Skin epidermis (tissue), 12 donors: ENCODE measurements at regions not wholly inside any gene's neighbourhood (a gene's known extent, or its start where the extent isn't known, plus 50 kb on each side); places are given as distances from the start of the nearest gene placed in this dataset.
"Not testable (repeated sequence)": the region's sequence is repeated elsewhere in the genome, so short reads cannot be mapped to it uniquely, and the experiment has no call there.

ENCODE experiments used
- H3K27ac ChIP-seq, 21 experiments: fragments of 200-600 bp; sonication (generic) in 11 of 21; one replicate each; pipeline ENCODE4 v1.5.0; 2020; ENCODE audit warnings: mild to moderate bottlenecking in 3 of 21, inconsistent platforms in 2 of 21, moderate library complexity in 2 of 21
- H3K4me3 ChIP-seq, 7 experiments: fragments of 200-600 bp; sonication (generic) in 2 of 7; one replicate each; pipeline ENCODE4 v1.5.0; 2020; ENCODE audit warnings: inconsistent platforms in 2 of 7, mild to moderate bottlenecking in 2 of 7, moderate library complexity in 1 of 7

DNA sequence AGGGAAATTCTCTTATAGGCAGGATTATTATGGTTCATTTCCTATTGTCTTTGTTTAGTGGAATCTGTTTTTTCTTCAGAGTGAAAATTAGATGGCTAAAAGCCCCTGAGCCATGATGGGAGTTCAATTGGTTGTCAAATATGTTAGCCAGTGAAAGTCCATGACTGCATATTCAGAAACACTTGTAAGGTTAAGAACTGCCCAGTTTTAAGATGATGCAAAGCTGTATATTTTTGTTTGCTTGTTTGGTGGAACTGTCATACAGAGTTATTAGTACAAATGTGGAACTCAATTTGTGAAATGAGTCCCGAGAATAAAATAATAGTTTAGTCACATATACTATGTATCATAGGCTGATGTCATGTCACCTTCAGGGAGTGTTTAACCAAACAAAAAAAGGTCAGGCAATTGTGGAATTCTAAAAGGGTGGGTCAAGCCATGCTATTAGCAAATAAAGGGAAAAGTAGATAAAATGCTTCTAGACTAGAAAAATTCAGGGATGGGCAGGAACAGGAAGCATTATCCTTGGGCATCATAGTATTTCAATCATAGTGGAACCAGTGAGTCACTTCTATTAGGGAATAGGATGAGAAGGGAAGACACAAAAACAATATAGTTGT lies 248.3 kb upstream of the SLITRK1 start:
- Histone ChIP-seq H3K27ac (no peak overlapping the region), H3K4me3 (no peak overlapping the region)

- H3K4me3 ChIP-seq, result no peak overlapping the region
- H3K27ac ChIP-seq, result no peak overlapping the region
These were observed 247.7 kb upstream of the SLITRK1 start for GRCh38 chr13:84129966-84130365.

DNA sequence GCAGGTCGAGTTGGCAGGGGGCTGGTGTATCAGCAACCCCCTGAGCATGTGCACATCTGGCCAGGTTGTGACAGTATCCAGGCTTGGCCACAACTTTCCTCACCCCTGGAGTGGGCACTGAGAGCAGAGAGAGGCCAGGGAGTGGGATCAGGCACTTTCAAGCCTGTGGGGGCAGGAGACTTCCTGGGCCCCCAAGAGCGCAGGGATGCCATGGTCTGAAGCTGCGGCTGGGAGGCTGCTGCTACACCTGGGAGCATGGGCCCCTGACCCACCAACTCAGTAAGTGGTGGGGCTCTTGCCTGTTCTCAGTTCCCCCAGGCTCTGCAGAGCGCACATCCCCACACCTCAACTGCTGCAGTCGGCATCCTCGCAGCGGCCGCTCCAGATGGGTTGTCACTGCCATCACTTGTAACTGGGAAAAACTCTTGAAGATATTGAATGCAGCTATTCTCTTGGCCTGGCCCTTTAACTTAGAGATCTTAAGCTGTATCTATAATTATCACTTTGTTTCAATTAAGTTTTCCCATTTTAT lies 245.4 kb upstream of the SLITRK1 start:
- H3K27ac ChIP-seq, result no peak overlapping the region
- no peak overlapping the region for H3K4me3 ChIP-seq

GRCh38 chr13:84126671-84127171 lies 244.4 kb upstream of the SLITRK1 start:
- no peak overlapping the region for H3K27ac ChIP-seq
- H3K4me3 ChIP-seq, result no peak overlapping the region

DNA sequence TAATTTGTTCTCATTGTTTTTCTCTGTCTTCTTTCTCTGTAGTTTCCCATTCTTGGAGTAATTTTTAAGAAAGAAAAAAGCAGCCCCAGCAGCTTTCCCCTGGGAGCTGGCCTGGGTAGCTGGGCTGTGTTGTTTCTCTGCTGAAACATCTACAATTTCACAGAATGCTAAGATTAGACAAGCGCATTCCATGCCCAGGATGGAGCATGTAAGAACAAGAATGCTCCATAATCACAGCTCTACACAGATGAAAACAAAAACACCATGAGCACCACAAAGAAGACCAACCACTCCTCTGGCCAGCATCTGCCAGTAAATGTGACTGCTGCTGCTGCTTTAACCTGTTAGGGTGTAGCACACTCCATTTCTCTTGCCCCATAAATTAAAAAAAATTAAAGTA lies 239.2 kb upstream of the SLITRK1 start:
- H3K27ac ChIP-seq, result no peak overlapping the region
- no peak overlapping the region for H3K4me3 ChIP-seq

- no peak overlapping the region for H3K4me3 ChIP-seq
These were observed 236.7 kb upstream of the SLITRK1 start for GRCh38 chr13:84118839-84119409.

DNA sequence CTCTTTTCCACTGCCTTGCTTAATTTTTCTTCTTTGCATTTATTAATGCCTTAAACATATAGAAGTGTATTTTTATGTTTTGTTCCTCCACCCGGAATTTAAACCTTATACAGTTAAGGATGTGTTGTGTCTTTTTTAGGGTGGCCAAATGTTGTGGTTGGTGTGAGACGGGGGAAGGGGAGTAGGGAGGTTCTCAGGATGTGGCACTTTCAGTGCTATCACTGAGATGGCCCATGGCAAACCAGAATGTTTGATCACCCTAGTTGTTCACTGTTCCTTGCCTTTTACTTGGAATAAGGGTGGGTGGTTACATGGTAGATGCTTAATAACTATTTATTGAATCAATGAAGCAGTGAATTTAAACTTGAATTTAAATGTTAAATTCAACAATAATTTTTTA lies 216.0 kb upstream of the SLITRK1 start:
- no peak overlapping the region for H3K27ac ChIP-seq
- no peak overlapping the region for H3K4me3 ChIP-seq

More at GRCh38 chr13:84118839-84119409, 236.7 kb upstream of the SLITRK1 start:
- no peak overlapping the region for H3K27ac ChIP-seq

- Histone ChIP-seq H3K4me3 (no peak overlapping the region), H3K27ac (no peak overlapping the region)
These were observed 214.9 kb upstream of the SLITRK1 start for GRCh38 chr13:84097148-84097547.

DNA sequence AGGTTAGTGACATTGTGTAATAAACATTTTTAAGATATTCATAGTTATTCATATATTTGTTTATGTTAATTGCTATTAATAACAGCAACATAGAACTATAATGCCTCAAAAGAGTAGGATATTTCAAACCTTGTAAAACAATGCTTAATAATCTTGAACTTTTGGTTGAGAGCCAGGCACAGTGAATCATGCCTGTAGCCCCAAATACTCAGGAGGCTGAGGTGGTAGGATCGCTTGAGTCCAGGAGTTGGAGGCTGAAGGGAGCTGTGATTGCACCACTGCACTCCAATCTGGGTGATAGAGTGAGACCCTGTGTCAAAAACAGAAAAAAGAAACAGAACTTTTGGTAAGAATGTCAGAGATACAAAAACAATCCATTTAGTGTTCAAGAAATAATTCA lies 213.9 kb upstream of the SLITRK1 start:
- Histone ChIP-seq H3K4me3 (no peak overlapping the region), H3K27ac (no peak overlapping the region)

- H3K27ac ChIP-seq, result no peak overlapping the region
- H3K4me3 ChIP-seq, result no peak overlapping the region
These were observed 206.7 kb upstream of the SLITRK1 start for GRCh38 chr13:84088996-84089395.

GRCh38 chr13:84086847-84087162 lies 204.5 kb upstream of the SLITRK1 start:
- Histone ChIP-seq H3K4me3 (peak overlapping the region in 1 of 7 experiments; percentile 22), H3K27ac (no peak overlapping the region)

GRCh38 chr13:84086098-84086846 lies 204.0 kb upstream of the SLITRK1 start:
- not testable (repeated sequence) for H3K27ac ChIP-seq
- peak overlapping the region in 1 of 7 experiments; percentile 22 for H3K4me3 ChIP-seq

- H3K4me3 ChIP-seq, result no peak overlapping the region
- H3K27ac ChIP-seq, result no peak overlapping the region
These were observed 200.2 kb upstream of the SLITRK1 start for GRCh38 chr13:84082462-84082861.

DNA sequence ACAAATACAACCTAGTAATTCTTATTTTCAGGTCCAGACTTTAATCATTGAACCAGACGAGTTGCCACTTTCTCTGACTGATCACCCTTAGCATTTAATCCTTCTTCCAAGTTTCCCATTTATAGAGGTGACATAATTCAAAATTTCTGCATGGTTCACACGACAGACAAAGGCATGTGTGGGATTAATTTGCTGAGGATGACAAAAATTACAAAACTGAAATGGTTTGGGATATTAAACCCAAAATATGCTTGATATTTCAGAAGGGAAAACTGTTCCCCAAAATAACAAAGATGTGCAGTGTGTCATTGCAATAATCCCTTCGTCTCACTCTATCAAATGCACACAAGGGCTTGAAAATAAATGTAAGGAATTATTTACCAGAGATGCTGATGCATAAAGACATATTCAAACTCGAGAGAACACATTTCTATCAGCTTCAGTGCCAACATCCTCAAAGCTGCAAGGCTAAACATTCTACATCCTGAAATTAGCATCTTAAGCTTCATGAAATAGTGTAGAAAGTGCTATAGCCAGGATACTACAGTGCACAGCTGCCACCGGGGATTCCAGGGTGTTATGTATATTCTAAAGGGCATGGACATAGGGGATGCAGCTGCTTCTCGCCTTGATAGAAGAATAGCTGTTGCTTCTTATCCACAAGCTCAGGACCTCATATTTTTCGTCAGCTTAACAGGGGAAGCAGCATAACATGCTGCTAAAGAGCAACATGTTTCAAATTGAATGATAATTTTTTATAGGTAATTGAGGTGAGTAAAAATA lies 198.7 kb upstream of the SLITRK1 start:
- Histone ChIP-seq H3K4me3 (no peak overlapping the region), H3K27ac (no peak overlapping the region)

DNA sequence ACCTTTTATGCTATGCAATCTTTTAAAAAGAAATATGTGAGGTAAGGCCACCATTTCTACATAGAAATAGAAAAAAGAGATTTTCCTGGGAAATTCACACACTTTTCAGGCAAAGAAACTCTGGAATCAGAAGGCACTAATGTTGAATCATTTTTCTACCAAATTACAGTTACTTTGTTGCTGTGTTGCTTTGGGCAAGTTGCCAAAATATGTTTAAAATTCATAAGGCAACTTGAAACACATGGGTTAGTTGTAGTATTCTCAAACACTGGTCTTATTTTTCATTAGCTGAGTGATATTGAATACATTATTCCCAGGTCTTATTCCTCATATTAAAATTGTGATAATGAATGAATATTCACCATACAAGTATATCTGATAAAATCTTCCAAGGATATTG lies 195.0 kb upstream of the SLITRK1 start:
- no peak overlapping the region for H3K27ac ChIP-seq

GRCh38 chr13:84076280-84076679 lies 194.0 kb upstream of the SLITRK1 start:
- Histone ChIP-seq H3K4me3 (no peak overlapping the region), H3K27ac (no peak overlapping the region)

More for the DNA sequence above, 195.0 kb upstream of the SLITRK1 start:
- no peak overlapping the region for H3K4me3 ChIP-seq

- Histone ChIP-seq H3K27ac (no peak overlapping the region), H3K4me3 (no peak overlapping the region)
These were observed 168.3 kb upstream of the SLITRK1 start for GRCh38 chr13:84050536-84050935.

DNA sequence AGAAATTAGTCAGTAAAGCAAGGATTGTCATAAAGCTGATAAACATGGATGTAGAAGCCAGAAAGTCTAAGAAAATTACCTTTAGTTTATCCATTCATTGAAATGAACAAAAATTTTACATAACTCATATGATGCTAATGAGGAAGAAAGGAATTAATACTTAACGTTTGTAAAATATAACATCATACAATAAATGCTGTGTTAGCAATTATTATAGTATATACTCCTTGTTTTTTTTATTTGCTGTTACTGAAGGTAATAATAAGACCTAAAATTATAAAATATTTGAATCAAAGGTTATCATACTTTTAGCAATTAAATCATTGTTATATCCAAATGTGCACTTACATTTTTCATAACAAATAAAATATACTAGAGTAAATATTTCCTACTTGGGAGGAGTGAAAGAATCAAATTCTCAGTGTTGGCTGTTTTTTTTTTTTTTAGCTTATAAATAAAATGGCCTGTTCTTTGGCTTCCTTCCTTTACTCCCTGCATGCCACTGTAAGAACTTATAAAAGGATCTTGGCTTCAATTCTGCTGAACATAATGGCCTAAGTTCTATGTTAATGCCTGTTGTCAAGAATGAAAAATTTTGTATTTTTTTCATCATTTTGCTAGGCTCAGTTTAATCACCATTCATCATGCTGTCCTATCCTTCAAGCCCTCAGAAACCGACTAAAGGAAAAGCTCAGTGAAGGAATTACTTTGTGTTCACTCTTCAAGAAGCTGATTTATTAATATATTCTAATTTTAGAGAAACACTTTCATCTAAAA lies 167.4 kb upstream of the SLITRK1 start:
- H3K4me3 ChIP-seq, result no peak overlapping the region
- H3K27ac ChIP-seq, result no peak overlapping the region

DNA sequence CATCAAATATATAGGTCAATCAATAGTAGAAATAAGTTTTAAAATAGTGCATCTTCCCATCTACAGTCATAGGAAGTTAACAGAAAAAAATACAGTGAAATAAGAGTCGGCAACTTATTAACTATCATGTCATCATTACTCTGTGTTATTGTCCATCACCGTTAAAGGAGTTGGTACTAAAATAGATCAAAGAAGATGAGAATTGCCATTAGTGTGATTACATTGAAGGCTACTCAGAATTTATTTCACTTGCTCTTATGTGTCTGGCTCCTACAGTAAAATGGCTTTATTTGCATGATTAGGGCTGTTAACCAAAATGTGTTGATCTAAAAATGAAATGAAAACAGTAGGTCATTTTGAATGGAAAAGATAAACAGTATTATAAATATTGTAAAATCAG lies 162.5 kb upstream of the SLITRK1 start:
- H3K27ac ChIP-seq, result no peak overlapping the region

More for the DNA sequence above, 162.5 kb upstream of the SLITRK1 start:
- H3K4me3 ChIP-seq, result no peak overlapping the region
